ENCODE measurements at regions not wholly inside any gene's neighbourhood (a gene's known extent, or its start where the extent isn't known, plus 50 kb on each side); places are given as distances from the start of the nearest gene placed in this dataset.
"Not testable (repeated sequence)": the region's sequence is repeated elsewhere in the genome, so short reads cannot be mapped to it uniquely, and the experiment has no call there.

DNA sequence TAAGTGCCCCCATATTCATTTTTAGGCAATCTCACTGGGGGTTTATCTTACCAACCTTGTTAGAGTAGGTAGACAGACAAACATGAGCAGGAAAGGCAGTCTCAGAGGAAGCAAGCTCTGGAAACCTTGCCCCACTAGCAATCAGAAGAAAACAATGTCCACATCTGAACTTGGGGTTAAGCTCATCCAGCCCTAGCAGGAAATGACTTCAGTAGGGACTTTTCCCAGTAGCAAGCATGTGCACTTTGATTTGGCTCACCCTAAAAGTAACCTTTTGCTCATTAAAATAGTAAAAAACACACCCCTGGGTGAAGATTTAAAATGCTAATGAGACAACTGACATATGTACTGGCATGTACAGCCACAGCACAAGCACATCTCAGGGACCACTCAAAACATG is 175.5 kb downstream of the AKAIN1 start:
- no peak for DNase-seq (ENCODE audit: low read depth)

GRCh38 chr18:5015213-5015612 is 181.8 kb downstream of the AKAIN1 start:
- DNase-seq (ENCODE audit: low read depth): no peak

- DNase-seq (ENCODE audit: low read depth): not testable (repeated sequence)
Measured at GRCh38 chr18:5004031-5004820, 192.8 kb downstream of the AKAIN1 start.

- no peak for DNase-seq (ENCODE audit: low read depth)
Measured at GRCh38 chr18:4994710-4995109, 202.3 kb downstream of the AKAIN1 start.

GRCh38 chr18:4987452-4988405 is 209.3 kb downstream of the AKAIN1 start:
- DNase-seq (ENCODE audit: low read depth): no peak

- DNase-seq (ENCODE audit: low read depth): no peak
Measured at GRCh38 chr18:4986677-4987076, 210.4 kb downstream of the AKAIN1 start.

GRCh38 chr18:4986066-4986465 is 211.0 kb downstream of the AKAIN1 start:
- no peak for DNase-seq (ENCODE audit: low read depth)

DNA sequence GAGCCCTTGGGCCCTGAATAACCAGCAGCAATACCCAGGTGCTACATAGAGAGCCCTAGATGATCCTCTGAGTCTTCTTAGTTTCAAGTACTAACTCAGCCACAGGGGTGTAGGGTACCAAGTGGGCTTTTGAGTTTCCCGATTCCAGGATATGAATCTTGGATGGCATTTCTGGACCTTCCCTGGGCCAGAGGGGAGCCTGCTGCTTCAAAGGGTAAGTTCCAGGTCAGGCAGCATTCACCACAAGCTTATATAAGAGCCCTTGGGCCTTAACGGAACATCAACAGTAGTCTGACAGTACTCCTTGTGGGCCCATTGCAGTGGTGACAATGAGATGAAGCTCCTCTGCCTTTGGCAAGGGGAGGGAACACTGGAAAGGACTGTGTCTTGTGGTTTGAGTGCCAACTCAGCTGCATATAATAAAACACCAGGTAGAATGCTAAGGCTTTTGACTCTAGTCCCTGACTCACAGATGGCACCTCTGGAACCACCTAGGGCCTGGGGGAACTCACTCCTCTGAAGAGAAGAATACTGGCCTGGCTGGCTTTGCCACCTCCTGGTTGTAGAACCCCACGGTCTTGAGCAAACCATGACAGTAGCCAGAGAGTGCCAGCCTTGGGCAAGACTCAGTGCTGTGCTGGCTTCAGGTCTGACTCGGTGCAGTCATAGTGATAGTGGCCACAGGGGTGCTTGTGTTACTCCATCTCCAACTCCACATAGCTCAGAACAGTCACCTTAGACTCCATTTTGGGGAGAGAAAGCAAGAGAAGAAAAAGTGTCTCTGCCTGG is 235.7 kb downstream of the AKAIN1 start:
- DNase-seq (ENCODE audit: low read depth): no peak

DNA sequence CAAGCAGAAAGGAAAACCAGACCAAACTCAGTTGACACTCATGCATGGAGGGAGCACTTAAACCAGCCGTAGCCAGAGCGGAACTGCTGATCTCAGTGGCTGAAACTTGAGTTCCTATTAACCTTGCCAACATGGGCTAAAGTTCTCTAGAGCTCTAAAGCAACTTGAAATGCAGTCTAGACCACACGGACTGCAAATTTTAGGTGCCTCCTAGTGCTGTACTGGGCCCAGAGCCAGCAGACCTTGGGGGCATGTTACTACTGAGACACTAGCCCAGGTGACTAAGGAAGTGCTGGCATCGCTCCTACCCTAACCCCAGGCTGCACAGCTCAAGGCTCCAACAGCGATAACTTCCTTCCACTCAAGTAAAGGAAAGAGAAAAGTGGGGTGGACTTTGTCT is 236.5 kb downstream of the AKAIN1 start:
- no peak for DNase-seq (ENCODE audit: low read depth)

GRCh38 chr18:4931209-4931608 is 265.8 kb downstream of the AKAIN1 start:
- no peak for DNase-seq (ENCODE audit: low read depth)

DNA sequence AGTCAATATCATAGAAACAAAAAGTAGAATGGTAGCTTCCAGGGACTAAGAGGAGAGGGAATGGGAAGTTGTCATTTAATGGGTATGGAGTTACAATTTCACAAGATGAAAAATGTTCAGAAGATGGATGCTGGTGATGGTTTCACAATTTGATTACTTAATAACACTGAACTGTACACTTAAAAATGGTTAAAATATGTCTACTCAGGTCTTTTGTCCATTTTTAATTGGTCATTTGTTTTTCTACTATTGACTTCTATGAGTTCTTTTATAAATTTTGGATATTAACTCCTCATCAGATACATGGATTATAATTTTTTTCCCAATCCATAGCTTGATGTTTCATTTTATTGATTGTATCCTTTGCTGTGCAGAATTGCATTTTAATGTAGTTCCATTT is 275.5 kb downstream of the AKAIN1 start:
- no peak for DNase-seq (ENCODE audit: low read depth)

DNA sequence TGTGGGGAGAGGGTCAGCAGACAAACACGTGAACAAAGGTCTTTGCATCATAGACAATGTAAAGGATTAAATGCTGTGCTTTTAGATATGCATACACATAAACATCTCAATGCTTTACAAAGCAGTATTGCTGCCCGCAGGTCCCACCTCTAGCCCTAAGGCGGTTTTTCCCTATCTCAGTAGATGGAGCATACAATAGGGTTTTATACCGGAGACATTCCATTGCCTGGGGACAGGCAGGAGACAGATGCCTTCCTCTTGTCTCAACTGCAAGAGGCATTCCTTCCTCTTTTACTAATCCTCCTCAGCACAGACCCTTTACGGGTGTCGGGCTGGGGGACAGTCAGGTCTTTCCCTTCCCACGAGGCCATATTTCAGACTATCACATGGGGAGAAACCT is 279.5 kb downstream of the AKAIN1 start:
- DNase-seq (ENCODE audit: low read depth): not testable (repeated sequence)

DNA sequence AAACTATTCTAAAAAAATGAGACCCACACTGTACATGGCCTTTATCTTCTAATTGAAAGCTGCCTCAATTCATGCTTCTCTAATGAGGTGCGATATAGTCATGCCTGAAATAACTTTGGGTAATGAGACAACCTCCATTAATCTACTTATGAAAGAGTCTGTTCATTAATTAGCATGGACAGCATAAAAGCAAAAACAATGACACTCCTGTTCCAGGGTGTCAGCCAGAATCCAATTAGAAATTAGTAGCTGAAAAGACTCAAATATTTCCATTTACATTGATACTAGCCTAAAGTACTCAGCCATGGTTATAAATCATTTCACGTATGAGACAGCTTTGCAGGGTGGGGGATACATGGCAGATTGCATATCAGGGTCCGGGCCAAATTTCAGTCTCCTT is 288.7 kb downstream of the AKAIN1 start:
- no peak for DNase-seq (ENCODE audit: low read depth)

- no peak for DNase-seq (ENCODE audit: low read depth)
Measured at GRCh38 chr18:4906856-4907255, 290.2 kb downstream of the AKAIN1 start.

- DNase-seq (ENCODE audit: low read depth): no peak
Measured at GRCh38 chr18:4888251-4889040, 308.6 kb downstream of the AKAIN1 start.

GRCh38 chr18:4878480-4878879 is 318.6 kb downstream of the AKAIN1 start:
- no peak for DNase-seq (ENCODE audit: low read depth)

DNA sequence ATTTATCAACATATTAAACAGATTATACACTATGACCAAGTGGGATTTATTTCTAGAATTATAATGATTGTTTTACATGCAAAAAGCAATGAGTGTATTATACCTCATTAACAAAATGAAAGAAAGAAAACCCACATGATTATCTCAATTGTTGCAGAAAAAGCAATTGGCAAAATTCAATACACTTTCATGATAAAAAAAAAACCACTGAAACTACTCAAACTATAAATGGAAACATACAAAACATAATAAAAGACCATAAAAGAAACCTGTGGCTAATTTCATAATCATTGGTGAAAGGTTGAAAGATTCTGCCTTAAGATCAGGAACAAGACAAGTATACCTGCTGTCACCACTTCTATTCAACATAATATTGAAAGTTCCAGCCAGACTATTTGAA is 325.9 kb downstream of the AKAIN1 start:
- DNase-seq (ENCODE audit: low read depth): no peak

DNA sequence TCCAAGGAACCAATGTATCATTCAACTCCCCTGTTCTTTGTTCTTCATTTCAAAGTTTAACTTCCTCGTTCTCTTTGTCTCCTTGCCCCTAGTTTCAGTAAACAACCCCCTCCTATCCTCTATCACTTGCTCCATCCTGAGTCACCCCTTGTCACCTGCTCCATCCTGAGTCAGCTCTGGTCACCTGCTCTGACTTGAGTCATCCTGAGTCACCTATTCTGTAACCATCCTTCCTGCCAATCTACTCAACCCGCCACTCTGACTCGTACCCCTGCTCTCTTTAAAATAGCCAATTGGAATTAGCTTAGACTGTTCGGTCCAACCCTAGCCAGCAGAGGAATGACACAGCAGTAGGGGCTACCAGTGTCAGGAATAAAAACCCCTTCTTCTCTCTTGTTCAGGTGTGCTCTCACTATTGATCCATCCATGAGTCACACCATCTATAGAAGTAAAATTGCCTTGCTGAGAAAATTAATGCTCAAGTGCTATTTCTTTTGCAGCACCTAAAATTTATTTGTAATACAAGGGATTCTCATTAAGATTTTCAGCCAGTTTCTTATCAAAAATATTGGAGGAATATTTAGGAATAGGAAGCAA is 326.8 kb downstream of the AKAIN1 start:
- DNase-seq (ENCODE audit: low read depth): no peak

DNA sequence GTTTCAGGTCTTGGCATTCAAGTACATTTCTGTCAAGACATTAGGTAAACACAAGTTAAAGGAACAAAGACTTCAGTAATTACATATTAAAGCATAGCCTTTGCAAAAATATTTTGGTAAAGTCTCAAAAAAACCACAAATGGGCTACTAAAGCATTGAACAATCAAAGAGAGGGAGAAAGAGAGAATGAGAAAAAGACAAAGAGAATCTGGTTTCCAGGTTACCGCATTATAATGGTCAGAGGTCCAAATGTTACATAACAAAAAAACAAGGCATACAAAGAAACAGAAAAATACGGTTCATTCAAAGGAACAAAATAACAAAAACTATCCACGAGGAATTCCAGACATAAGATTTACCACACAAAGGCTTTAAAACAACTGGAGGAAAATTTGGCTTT is 327.9 kb downstream of the AKAIN1 start:
- no peak for DNase-seq (ENCODE audit: low read depth)

- no peak for DNase-seq (ENCODE audit: low read depth)
Measured at GRCh38 chr18:4858379-4859127, 338.5 kb downstream of the AKAIN1 start.
